ENCODE measurements at regions not wholly inside any gene's neighbourhood (a gene's known extent, or its start where the extent isn't known, plus 50 kb on each side); places are given as distances from the start of the nearest gene placed in this dataset.
"Not testable (repeated sequence)": the region's sequence is repeated elsewhere in the genome, so short reads cannot be mapped to it uniquely, and the experiment has no call there.

DNA sequence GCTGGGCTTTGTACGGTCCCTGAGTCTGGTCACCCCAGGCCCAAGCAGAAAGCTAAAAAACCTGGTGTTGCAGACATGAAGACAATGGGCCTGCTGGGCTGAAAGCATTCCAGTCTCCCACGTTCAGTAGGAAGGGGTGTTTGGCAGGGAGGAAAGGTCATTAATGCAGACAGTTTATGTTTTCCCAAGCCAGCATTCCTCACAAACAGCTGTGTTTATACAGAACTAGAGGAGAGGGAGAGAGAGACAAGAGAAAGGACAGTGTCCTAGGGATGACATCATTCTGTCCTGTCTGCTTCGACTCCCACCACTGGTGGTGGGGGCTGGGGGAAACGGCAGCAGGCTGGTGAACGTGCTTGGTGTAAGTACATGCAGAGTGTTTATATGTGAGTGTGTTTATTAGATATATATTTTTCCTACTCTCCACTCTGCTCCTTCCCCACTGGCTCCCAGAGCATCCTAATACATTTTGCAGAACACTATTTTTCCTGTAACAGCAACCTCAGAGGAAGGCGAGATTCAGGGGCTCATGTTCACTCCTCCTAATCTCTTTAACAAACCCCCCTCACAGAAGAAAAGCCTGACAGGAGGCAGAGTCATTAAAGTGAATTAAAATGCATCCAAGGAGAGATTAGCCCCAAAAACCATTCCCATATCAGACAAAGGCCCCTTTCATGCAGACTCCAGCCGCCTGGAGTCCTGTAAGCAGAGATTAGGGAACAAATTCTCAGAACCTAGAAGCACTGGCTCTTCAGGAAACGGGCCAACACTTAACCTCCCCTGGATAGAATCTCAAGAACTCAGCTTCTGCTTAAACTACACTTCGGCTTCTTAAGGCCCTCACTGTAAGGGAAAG is 380.4 kb downstream of the TNS1 start:
- DNase-seq: no peak

DNA sequence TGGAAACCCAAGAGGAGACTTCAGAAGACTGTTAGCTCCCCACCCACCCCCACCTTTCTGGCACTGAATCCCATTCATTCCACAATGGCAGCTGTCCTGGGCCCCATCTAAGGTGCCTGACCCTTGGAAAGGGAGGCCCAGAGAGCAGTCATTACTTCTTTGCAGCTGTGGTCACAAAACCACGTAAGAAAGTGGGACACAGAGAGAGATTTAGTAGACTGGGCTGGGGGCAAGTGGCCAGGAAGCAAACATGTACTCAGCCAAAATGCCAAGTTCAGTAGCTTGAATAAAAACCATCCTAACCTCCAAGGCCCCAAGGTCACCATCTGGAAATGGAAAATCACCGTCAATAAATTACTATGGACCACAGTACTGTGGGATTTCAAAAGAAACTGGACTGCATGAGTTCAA is 381.4 kb downstream of the TNS1 start:
- DNase-seq: no peak

DNA sequence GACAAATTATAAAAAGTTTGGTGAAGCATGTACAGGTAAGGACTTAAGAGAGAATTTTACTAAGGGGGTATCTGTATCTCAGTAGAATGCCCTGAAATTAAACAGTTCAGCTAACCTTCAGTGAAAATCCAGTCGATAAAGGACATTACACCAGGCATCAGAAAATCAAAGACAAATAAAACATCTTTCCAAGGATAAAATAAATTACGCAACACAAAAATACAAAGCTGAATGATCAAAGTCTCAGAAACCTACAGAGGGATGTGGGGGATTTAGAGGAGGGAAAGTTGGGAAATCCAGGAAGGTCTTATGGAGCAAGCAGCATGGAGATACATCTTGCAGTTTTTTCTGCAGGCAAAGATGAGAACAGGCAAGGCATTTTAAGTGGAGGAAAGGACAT is 384.1 kb downstream of the TNS1 start:
- no peak for DNase-seq

DNA sequence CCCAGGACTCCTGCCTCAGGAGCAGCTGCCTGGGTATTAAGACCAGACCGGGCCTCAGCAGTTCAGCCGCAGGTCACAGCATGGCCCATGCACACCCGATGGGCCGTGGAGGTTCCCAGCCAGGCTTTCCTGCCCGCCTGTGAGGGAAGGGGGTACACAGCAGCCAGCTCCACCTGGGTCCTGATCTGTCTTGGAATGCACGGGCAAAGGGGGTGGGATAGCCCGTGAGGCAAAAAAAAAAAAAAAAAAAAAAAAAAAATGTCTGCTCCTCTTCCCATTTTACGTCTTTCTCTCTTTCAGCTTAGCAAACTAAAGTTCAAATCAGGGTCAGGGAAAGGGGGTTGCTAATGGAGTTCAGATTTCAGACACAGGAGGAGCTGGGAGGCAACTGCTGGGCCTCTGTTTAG is 385.2 kb downstream of the TNS1 start:
- DNase-seq: no peak

DNA sequence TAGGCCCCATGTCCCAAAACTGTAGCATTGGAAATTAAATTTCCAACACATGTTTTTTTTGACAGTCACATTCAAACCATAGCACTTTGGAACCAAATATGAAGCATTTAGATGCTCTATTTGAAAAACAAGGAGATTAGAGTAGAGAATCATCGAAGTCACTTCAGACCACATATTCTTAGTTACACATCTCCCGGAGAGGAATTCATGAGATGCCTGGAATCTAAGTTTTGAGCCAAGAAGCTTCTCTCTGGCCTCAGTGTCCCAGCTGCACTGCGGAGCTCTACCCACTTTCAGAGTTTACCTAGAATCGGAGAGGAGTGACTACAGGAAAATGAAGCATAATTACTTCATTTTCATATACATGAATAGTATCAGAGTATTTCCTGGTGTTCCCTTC is 385.9 kb downstream of the TNS1 start:
- DNase-seq: no peak

DNA sequence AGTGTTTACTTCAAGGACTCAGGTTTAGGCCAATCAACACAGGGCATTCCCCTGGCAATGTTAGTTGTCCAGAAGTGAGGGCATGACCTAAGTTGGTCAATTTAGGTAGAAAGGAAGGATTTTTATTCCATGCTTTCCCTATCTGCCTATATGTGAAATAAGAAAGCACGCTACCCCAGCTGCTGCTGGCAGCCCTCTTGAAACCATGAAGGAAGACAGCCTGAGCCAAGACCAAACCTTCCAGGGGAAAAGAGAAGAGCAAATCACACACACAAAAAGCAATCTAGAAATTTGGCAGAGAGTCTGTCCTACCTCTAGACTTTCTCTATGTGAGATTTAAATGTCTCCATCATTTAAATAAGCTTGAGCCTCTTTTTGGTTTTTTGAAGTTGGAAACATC is 387.6 kb downstream of the TNS1 start:
- no peak for DNase-seq

DNA sequence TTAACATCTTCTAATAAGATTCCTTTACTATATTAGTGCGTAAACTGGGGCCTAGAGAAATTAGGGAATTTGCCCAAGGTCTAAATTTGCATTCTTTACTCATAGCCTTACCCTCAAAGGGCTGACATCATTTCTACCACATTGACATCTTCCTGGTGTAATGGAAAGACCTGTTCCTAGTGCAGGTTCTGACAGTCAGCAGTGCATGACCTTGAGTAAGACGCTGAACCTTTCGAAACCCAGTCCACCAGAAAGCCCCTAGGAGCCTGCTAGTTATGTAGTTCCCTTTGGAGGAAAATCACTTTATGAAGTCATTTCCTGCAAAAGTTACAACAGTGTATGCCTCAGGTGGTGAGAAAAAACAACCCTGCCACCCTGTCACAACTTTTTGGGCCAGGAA is 388.3 kb downstream of the TNS1 start:
- no peak for DNase-seq

DNA sequence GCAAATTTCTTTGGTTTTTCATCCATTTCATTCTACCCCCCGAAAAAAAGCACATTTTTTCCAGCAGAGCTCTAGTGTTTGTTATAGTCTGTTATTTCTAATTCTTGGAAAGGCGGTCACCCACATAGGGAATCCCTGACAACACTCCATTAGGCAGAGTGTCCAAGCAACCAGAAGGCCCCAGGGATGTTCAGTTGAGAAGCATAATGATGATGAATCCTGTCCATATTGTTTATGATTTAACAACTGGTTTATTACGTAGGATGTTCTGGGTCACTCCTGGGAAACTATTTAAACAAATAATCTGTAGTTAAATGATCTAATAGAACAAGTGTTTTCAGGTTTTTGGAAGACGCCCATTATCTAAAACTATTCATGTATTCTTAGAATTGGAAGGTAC is 388.7 kb downstream of the TNS1 start:
- no peak for DNase-seq

DNA sequence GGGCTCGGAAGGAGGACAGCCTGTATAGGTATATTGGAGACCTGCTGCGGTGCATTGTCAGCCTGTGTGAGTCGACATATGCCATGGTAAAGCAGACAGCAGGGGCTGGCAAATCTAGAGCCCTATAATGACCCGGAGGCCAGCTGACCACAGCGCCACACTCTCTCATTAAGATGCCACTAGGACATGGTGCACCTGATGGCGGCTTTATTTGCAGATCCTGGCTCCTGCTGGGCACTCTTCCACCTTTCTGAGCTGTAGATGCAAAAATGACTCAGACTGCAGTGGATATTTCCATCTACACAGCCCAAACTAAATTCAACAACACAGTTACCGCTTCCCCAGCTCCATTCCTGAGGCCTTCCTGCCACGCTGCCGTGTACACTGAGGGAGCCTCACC is 389.9 kb downstream of the TNS1 start:
- DNase-seq: no peak

DNA sequence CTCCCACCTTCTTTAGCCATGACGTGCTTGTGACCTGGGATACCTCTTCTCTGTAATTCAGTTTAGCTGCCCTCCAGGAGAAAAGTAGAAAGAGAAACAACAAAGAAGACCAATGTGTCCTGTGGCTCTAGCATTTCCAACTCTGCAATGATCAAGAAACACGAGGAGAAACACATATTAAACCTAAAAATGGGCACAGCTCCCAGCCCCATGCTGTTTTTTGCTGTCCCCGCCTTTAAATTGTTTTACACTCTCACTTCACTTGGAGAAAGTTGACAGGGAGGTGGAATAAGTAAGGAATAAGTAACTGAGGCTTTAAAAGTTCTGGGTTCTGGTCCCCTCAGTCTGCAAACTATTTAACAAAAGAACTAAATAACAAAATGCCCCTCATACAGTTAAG is 390.6 kb downstream of the TNS1 start:
- DNase-seq: no peak

DNA sequence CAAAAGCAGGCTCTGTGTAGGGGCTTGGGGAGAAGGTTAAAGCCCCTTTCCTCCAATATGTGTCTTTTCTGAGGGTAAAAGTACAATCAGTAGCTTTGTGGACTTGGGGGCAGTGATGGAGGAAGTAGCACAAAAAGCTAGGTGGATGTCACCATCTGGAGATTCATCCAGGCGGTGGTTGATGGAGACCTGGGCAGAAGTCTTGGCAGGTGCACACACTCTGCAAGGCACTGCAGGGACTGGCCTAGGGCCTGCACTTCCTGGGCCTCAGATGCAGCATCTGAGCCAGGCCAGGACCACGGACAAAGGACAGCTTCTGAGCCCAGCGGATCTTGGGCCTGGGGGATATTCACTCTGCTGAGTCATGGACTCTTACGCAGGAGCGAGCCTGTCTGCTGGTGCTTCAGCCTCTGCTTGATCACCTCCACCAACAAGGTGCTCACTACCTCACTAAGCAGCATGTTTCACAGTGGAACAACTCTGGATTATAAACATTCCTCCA is 391.1 kb downstream of the TNS1 start:
- no peak for DNase-seq

DNA sequence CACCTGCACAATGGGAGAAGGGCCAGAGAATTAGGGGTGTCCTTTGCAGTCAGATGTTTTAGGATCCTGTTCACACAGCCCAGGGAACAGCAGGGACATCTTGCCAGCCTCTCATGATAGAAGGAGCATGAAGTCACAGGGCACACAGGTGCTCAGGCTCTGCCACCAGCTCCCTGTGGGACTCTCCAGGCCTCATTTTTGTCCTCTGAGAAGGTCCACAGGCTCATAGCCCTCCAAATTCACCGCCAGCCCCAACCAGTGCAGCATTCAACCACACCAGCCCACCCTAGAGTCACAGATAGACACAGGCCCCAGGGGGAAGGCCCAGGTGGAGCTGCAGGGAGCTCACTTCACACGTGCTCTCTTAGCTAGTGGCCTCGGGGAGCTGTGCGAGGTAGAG is 391.7 kb downstream of the TNS1 start:
- DNase-seq: no peak

DNA sequence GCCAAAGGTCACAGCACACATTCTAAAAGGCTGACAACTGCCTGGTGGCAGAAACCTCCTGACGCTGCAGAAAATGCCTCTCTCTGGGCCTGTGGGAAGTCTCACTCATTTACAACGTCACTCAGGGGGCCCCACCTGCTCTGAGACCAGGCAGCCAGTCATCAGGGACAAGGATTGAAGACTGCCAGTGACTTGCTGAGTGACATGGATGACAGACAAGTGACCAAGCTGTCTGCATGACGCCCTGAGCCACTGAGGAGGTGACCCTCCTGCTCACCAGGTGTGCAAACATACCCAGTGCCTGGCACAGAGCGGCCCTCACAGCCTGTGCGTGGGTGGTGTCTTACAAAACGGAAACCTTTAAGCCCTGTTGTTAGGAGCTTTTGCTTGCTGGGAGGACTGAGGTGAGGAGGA is 392.4 kb downstream of the TNS1 start:
- peak; percentile 19 for DNase-seq

DNA sequence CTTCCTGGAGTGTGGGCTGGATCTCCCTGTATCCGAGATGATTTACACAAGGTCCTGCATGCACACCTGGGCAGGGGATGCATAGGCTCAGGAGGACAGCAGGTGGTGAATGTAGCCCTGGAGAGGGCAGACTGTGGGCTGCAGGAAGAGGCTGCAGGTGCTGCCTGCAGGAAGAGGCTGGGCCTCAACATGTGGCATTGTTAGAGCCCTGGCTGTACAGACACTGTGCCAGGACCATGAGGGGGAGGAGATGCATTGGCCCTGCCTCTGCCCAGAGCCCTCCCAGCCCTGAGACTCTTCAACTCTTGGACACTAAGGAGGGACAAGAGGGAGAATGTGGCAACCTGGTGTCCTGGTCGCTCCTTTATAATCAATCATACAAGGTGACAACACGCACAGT is 392.8 kb downstream of the TNS1 start:
- no peak for DNase-seq

DNA sequence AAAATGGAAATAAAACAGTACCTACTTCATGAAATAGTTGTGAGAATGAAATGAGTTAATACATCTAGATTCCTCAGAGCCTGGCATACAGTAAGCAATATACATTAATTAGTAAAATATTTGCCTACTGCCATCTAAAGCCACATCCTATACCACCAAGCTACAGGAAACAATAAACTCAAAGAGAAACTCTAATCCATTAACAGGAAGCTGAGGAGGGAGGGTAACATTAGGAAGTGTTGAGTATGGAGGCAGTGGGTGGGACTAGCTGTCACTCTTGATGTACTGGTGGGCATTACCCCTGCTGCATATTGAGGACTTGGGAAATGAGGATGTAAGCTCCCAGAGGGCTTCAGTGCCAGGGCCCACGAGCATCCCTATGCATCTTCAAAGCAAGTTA is 396.5 kb downstream of the TNS1 start:
- DNase-seq: no peak

DNA sequence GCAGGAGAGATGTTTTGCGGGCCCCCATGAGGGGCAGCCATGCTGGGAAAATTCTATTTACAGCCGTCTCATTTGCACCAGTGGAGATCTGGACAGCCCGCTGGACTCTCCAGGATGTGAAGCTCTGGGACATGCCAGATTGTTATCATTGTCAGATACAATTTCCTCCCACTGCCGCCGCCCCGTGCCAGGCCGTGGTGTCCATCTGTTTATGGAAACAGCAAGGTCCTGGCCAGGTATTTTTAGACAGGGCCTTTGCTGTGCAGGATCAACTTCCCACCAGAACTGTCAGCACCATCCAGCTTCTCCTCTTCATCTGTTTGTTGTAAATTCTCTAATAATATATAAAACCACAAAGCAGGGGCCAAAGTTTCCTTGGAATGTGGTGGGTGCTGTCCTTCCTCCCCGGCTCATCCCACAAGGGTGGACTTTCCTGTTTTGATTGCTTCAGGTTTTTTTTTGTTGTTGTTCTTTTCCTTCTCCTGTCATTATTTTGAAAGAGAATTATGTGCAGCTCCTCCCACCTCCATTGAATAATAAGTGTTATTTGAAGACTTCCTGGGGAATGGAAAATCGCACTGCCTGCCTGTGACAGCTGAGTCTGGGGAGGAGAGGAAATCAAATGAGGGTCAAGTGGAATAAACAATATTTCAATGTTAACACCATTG is 398.1 kb downstream of the TNS1 start:
- DNase-seq: no peak

DNA sequence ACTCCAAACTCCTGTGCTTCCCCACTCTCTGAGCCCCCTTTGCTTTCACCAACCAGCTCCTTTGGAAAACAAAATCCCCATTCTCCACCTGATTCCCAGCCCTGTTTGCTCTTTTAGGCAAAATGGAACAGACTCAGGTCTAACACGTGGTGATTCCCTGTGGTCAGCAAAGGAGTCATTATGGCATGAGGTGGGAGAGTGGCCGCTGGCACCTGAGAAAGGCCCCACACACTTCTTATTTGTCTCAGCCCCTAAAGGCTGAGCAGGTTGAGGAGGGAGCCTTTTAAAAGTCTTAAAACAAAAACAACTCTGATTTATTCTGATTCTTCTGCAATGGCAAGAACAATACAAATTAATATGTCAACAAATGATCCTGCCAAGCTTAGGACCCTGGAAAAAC is 401.2 kb downstream of the TNS1 start:
- DNase-seq: no peak

DNA sequence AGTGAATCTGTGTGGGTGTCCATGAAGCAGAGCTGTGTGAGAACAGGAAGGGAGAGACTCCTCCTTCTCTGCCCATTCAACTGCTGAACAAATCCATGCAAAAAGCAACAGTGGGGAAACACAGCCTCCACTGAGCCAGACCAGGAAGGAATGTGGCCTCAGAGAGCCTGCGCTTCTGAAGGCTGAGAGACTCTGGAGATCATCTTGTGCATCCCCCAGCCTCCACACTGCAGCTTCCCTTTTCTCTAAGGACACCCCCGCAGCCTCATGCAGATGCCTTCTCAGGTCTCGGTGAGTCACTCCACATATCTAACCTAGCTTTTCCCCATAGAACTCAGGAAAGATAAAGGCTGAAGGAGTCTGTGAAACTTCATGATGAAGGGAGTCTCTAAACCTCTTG is 402.9 kb downstream of the TNS1 start:
- DNase-seq: no peak

DNA sequence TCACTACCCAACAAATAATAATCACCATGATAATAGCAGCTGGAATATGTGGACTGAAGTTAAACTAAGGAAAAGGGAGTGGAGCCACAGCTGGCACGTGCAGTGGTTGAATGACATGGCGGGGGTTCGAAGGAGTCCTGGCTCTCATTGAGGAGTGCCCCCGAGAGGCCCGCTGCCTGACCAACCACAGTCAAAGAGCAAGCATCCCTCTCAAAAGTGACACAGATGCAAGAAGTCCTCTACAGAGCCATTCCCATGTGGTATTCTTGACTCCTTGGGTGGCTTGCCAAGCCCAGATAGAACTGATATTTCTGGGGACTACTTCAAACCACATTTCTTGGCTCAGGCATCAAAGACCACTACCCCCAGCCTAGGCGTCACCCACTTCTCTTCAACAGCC is 405.1 kb downstream of the TNS1 start:
- no peak for DNase-seq

DNA sequence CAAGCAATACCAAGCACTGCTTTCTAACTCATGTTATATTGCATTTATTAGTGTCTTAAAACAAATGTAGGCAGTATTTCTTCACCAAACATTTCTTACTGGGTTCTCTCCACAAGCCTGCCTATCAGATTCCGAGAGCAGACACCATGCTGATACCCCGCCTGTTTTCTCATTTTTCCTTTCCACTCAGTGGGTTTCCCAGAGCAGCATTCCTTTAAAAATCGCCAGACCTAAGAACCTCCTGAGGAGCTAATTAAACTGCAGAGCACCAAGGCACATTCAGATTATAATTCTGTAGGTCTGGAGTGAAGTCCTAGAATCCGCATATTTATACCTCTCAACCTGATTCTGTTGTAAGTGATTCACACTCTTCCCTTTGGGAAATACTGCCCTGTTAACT is 405.6 kb downstream of the TNS1 start:
- no peak for DNase-seq

DNA sequence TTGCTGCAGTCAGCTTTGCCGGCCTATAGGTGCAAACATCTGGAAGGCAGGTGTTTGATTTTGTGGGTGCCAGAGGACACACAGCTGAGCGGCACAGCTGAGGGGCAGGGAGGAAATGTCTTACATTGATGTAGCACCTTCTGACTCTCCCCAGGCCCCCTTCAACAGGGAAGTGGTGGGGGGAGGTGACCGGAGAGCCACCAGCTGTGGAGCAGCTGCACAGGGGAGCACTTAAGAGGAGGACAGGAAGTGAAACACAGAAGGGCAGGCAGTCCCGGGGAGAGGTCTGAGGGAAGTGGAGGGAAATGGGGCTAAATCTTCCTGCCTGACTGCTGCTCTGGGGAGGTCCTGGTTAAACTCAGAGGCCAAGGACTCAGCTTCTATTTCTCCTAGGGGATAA is 409.1 kb downstream of the TNS1 start:
- no peak for DNase-seq

DNA sequence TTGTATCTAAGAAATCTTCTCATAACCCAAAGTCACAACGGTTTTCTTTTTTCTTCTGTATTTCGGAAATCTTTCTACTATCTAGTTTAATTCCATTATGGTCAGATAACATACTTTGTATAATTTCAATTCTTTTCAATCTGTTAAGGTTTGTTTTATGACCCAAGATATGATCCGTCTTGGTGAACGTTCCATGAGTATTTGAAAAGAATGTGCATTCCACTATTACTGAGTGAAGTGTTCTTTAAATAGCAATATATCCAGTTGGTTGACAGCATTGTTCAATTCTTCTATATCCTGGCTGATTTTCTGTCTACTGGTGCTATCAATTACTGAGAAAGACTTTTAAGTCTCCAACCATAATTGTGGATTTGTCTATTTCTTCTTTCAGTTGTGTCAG is 414.5 kb downstream of the TNS1 start:
- no peak for DNase-seq

DNA sequence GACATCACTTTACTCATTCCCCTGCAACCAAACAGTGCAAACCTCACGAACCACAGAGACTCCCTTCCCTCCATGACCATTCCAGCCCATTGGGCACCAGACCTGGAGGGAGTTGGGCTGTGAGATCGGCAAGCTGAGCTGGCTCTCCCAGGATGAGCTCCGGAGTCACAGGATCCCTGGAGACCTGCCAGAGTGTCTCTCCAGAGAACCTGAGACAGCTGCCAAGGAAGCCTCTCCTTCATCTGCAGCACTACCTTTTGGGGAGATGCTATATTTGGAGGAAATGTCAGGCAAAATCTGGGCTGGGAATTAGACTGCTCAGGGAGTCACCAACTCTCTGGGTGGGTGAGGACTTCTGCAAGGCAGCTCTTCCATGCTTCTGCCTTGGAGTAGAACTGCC is 417.4 kb downstream of the TNS1 start:
- DNase-seq: no peak

DNA sequence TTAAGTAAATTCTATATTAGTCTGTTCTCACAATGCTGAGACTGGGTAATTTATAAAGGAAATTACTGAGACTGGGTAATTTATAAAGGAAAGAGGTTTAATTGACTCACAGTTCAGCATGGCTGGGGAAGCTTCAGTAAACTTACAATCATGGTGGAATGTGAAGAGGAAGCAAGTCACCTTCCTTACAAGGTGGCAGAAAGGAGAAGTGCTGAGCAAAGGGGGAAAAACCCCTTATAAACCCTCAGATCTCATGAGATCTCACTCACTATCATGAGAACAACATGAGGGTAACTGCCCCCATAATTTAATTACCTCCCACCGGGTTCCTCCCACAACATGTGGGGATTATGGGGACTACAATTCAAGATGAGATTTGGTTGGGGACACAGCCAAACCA is 422.4 kb downstream of the TNS1 start:
- DNase-seq: not testable (repeated sequence)

DNA sequence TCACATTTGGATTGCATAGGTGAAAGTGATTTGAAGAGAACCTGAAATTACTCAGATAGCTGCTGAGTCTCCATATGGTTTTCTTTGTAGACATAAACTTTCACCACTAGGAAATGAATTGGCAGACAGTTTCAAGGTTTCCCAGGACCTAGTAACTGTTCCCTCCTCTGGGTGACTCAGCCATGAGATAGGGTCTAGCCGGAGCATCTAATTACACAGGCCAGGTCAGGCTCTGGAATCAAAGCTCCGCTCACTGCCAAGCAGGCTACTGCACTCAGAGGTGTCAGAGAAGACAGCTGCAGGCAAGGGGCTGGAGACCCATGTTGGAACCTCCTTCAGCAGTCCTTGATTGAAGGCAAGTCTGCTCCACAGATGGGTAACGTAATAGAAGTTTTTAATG is 429.2 kb downstream of the TNS1 start:
- DNase-seq: no peak

All from NCI-H1436 treated with DMSO at 0.1 percent for 48 hours (cell line).